H1 (cell line): ENCODE measurements at regions not wholly inside any gene's neighbourhood (a gene's known extent, or its start where the extent isn't known, plus 50 kb on each side); places are given as distances from the start of the nearest gene placed in this dataset.

Source experiments
- CTCF ChIA-PET: fragments of 300-600 bp; sonication (Branson Sonifier 250); formaldehyde crosslinking; loops from one replicate; lab custom pipeline; 2021; ENCODE audit not compliant: partially characterized antibody; lab: Charles Lee
- POLR2A ChIA-PET: fragments of 300-600 bp; sonication (Branson Sonifier 250); formaldehyde crosslinking; loops from one replicate; lab custom pipeline; 2021; ENCODE audit warnings: inconsistent platforms; ENCODE audit not compliant: partially characterized antibody; lab: Charles Lee
- DNase-seq, 2 experiments: peaks; one replicate each; pipeline versions ENCODE4 v3.0.0 to v3.0.0-alpha.2; 2010 to 2022; ENCODE audit warnings: low spot score in 2 of 2, low read depth in 1 of 2, mixed read lengths in 1 of 2
- FAIRE-seq: peaks from 2 replicates; lab custom pipeline; 2011; peaks lifted over from hg19 to GRCh38; lab: Jason Lieb, UNC
- H2AFZ ChIP-seq: 2 replicates; pipeline ENCODE4 v1.8.1; 2012; ENCODE audit warnings: low read length, inconsistent platforms
- H2AK5ac ChIP-seq: 2 replicates; pipeline ENCODE4 v1.6.1; 2013; ENCODE audit warnings: low read depth, low read length
- H2BK120ac ChIP-seq: replicated peaks from 2 replicates; pipeline ENCODE3; 2013; ENCODE audit warnings: low read depth, low read length, inconsistent platforms
- H2BK12ac ChIP-seq: 2 replicates; pipeline ENCODE4 v1.6.1; 2013; ENCODE audit warnings: low read depth, low read length
- H2BK15ac ChIP-seq: 2 replicates; pipeline ENCODE4 v1.6.1; 2013; ENCODE audit warnings: low read length
- H2BK20ac ChIP-seq: 2 replicates; pipeline ENCODE4 v1.6.1; 2013; ENCODE audit warnings: low read length
- H2BK5ac ChIP-seq: 2 replicates; pipeline ENCODE4 v1.6.1; 2013; ENCODE audit warnings: low read depth, low read length
- H3K14ac ChIP-seq: 2 replicates; pipeline ENCODE4 v1.6.1; 2013; ENCODE audit warnings: inconsistent platforms; ENCODE audit not compliant: insufficient read length
- H3K18ac ChIP-seq: 2 replicates; pipeline ENCODE4 v1.6.1; 2013; ENCODE audit warnings: low read length; ENCODE audit errors: extremely low read depth
- H3K23ac ChIP-seq: 2 replicates; pipeline ENCODE4 v1.6.1; 2013; ENCODE audit warnings: inconsistent platforms; ENCODE audit not compliant: insufficient read length
- H3K23me2 ChIP-seq: 2 replicates; pipeline ENCODE4 v1.6.1; 2013; ENCODE audit warnings: low read depth, low read length
- H3K27ac ChIP-seq: 2 replicates; pipeline ENCODE4 v1.6.1; 2011; ENCODE audit warnings: low read depth, low read length, inconsistent platforms
- H3K27me3 ChIP-seq, 4 experiments: replicated peaks in 1 of 4; 1 replicate in 1 of 4; 2 replicates in 3 of 4; pipeline versions ENCODE4 v1.6.1 to v1.8.1; 2011 to 2013; ENCODE audit warnings: low read length in 3 of 4, mild to moderate bottlenecking in 3 of 4, inconsistent platforms in 2 of 4, mixed read lengths in 2 of 4, moderate library complexity in 1 of 4; ENCODE audit not compliant: control insufficient read depth in 3 of 4, insufficient read depth in 3 of 4; ENCODE audit errors: extremely low read depth in 1 of 4
- H3K36me3 ChIP-seq, 4 experiments: 2 replicates each; pipeline versions ENCODE4 v1.6.1 to v1.8.1; 2011 to 2013; ENCODE audit warnings: mild to moderate bottlenecking in 4 of 4, low read length in 3 of 4, moderate library complexity in 2 of 4, control low read depth in 1 of 4, inconsistent platforms in 1 of 4; ENCODE audit not compliant: insufficient read depth in 4 of 4, control insufficient read depth in 2 of 4
- H3K4ac ChIP-seq: replicated peaks from 2 replicates; pipeline ENCODE3; 2013; ENCODE audit warnings: low read length, low read depth, mixed read lengths, inconsistent platforms; ENCODE audit not compliant: insufficient read length
- H3K4me1 ChIP-seq, 4 experiments: replicated peaks in 1 of 4; 1 replicate in 1 of 4; 2 replicates in 3 of 4; pipeline versions ENCODE4 v1.6.1 to v1.8.1; 2011 to 2013; ENCODE audit warnings: low read length in 3 of 4, inconsistent platforms in 2 of 4, mixed read lengths in 1 of 4; ENCODE audit not compliant: insufficient read depth in 4 of 4, control insufficient read depth in 3 of 4
- H3K4me2 ChIP-seq, 2 experiments: 2 replicates each; pipeline versions ENCODE4 v1.6.1 to v1.8.1; 2011 to 2013; ENCODE audit warnings: low read depth in 2 of 2, low read length in 2 of 2, control low read depth in 1 of 2, inconsistent platforms in 1 of 2, mild to moderate bottlenecking in 1 of 2; ENCODE audit not compliant: insufficient read depth in 1 of 2
- H3K4me3 ChIP-seq, 4 experiments: fragments of 200-600, 300-600 bp in 1 of 4; sonication (generic), shearing (Covaris generic), sonication (Bioruptor Twin) in 1 of 4; 2 replicates each; pipeline versions ENCODE4 v1.5.1 to v1.8.1; 2011 to 2016; ENCODE audit warnings: low read length in 4 of 4, low read depth in 3 of 4, control low read depth in 2 of 4, inconsistent platforms in 2 of 4, mild to moderate bottlenecking in 2 of 4, mixed read lengths in 1 of 4, moderate library complexity in 1 of 4; ENCODE audit not compliant: insufficient read depth in 2 of 4; ENCODE audit errors: extremely low read depth in 1 of 4
- H3K56ac ChIP-seq: replicated peaks from 2 replicates; pipeline ENCODE3; 2013; ENCODE audit warnings: low read depth, mild to moderate bottlenecking, mixed read lengths, low read length, inconsistent platforms; ENCODE audit not compliant: insufficient read length
- H3K79me1 ChIP-seq: 2 replicates; pipeline ENCODE4 v1.6.1; 2013; ENCODE audit warnings: low read depth, low read length, control low read depth
- H3K79me2 ChIP-seq, 2 experiments: 2 replicates each; pipeline versions ENCODE4 v1.6.1 to v1.8.1; 2012 to 2013; ENCODE audit warnings: low read length in 2 of 2, mild to moderate bottlenecking in 2 of 2, inconsistent platforms in 1 of 2; ENCODE audit not compliant: insufficient read depth in 2 of 2, control insufficient read depth in 1 of 2
- H3K9ac ChIP-seq, 4 experiments: replicated peaks in 1 of 4; 1 replicate in 1 of 4; 2 replicates in 3 of 4; pipeline versions ENCODE4 v1.6.1 to v1.8.1; 2011 to 2013; ENCODE audit warnings: low read depth in 3 of 4, low read length in 3 of 4, control low read depth in 2 of 4, mild to moderate bottlenecking in 2 of 4, moderate library complexity in 2 of 4, inconsistent platforms in 1 of 4; ENCODE audit errors: extremely low read depth in 1 of 4
- H3K9me3 ChIP-seq, 2 experiments: 2 replicates each; pipeline versions ENCODE4 v1.6.1 to v1.8.1; 2012 to 2013; ENCODE audit warnings: mild to moderate bottlenecking in 2 of 2, moderate library complexity in 2 of 2, control low read depth in 1 of 2, inconsistent platforms in 1 of 2, low read depth in 1 of 2, low read length in 1 of 2, mixed read lengths in 1 of 2; ENCODE audit not compliant: insufficient read depth in 2 of 2
- H4K20me1 ChIP-seq, 2 experiments: replicated peaks in 1 of 2; 2 replicates each; pipeline versions ENCODE3 to v1.8.1; 2011 to 2013; ENCODE audit warnings: inconsistent platforms in 2 of 2, low read length in 2 of 2, mild to moderate bottlenecking in 1 of 2; ENCODE audit not compliant: insufficient read depth in 2 of 2, control insufficient read depth in 1 of 2
- H4K5ac ChIP-seq: 2 replicates; pipeline ENCODE4 v1.6.1; 2013; ENCODE audit warnings: low read length, low read depth, mixed read lengths, inconsistent platforms; ENCODE audit not compliant: insufficient read length
- H4K8ac ChIP-seq: 2 replicates; pipeline ENCODE4 v1.8.0; 2013; ENCODE audit warnings: mild to moderate bottlenecking, moderate library complexity, low read length, inconsistent platforms; ENCODE audit not compliant: insufficient read depth; ENCODE audit errors: extremely low read depth
- H4K91ac ChIP-seq: replicated peaks from 2 replicates; pipeline ENCODE3; 2013; ENCODE audit warnings: low read length, mixed read lengths, inconsistent platforms; ENCODE audit not compliant: insufficient read length
- BACH1 ChIP-seq: IDR thresholded peaks from 2 replicates; pipeline ENCODE4 v1.6.1; 2012; ENCODE audit warnings: low read length, improper control_type of control experiment
- BCL11A ChIP-seq, 2 experiments: IDR thresholded peaks; one replicate each; pipeline ENCODE4 v1.6.1; 2011; ENCODE audit warnings: low read depth in 2 of 2, low read length in 2 of 2, mild to moderate bottlenecking in 2 of 2
- CHD2 ChIP-seq: IDR thresholded peaks from 2 replicates; pipeline ENCODE4 v1.6.1; 2012; ENCODE audit warnings: low read length, improper control_type of control experiment
- E2F6 ChIP-seq: IDR thresholded peaks from 2 replicates; pipeline ENCODE4 v1.6.1; 2012; ENCODE audit warnings: inconsistent platforms
- HDAC2 ChIP-seq, 2 experiments: fragments of 300-600 bp in 1 of 2; sonication (generic) in 1 of 2; IDR thresholded peaks; 2 replicates each; pipeline ENCODE4 v1.6.1; 2011 to 2012; ENCODE audit warnings: low read depth in 2 of 2, low read length in 2 of 2, mild to moderate bottlenecking in 2 of 2, moderate library complexity in 2 of 2, borderline replicate concordance in 1 of 2, inconsistent platforms in 1 of 2
- KDM4A ChIP-seq: IDR thresholded peaks from one replicate; pipeline ENCODE4 v1.7.1; 2012; ENCODE audit warnings: low read depth, mild to moderate bottlenecking, moderate library complexity, low read length, inconsistent platforms; ENCODE audit not compliant: severe bottlenecking
- POLR2AphosphoS5 ChIP-seq: IDR thresholded peaks from 2 replicates; pipeline ENCODE4 v1.6.1; 2011; ENCODE audit warnings: low read depth, low read length
- SUZ12 ChIP-seq: fragments of 200-600 bp; sonication (generic); IDR thresholded peaks from 2 replicates; pipeline ENCODE4 v1.6.1; 2012; ENCODE audit warnings: mild to moderate bottlenecking, inconsistent platforms, low read length, moderate library complexity, mixed read lengths
- TBP ChIP-seq: IDR thresholded peaks from 2 replicates; pipeline ENCODE4 v1.6.1; 2011; ENCODE audit warnings: low read depth, low read length, improper control_type of control experiment
- TEAD4 ChIP-seq: IDR thresholded peaks from 2 replicates; pipeline ENCODE4 v1.6.1; 2012; ENCODE audit warnings: low read depth, low read length, inconsistent platforms, mixed read lengths
- WGBS, 2 experiments: shearing (Covaris generic) in 1 of 2; methylation state at CpG; one replicate each; pipeline versions ENCODE4 v1.1.6 to v1.1.7; 2013 to 2015; ENCODE audit warnings: low lambda C conversion rate in 2 of 2, mixed read lengths in 2 of 2, inconsistent platforms in 1 of 2, low coverage in 1 of 2, missing lambda C conversion rate in 1 of 2; ENCODE audit not compliant: insufficient replicate concordance in 2 of 2, insufficient coverage in 1 of 2, insufficient read length in 1 of 2; ENCODE audit errors: extremely low coverage in 1 of 2, missing lambda C conversion rate in 1 of 2; 5-methylcytosine and 5-hydroxymethylcytosine counted together

GRCh38 chr2:153109793-153110192 lies 368.8 kb downstream of the RPRM start:
- Histone ChIP-seq H2BK15ac (no peak overlapping the region), H4K91ac (no peak overlapping the region), H3K4me3 (no peak overlapping the region)

More at GRCh38 chr2:153109793-153110192, 368.8 kb downstream of the RPRM start:
- no peaks in the 10 kb centered on the region for H4K20me1 ChIP-seq
- no peak overlapping the region for H2AFZ ChIP-seq
- no peak overlapping the region for H3K23ac ChIP-seq
- H3K14ac ChIP-seq = no peak overlapping the region
- H3K27me3 ChIP-seq = no peaks in the 10 kb centered on the region
- no peak overlapping the region for H2BK20ac ChIP-seq
- no peak overlapping the region for H4K8ac ChIP-seq
- WGBS, 2 experiments = 89% methylated on average over 3 of the region's 3 CpGs; no CpG with 5 or more reads in 1 of the 2 experiments
- no peak overlapping the region for H2BK120ac ChIP-seq
- H3K4me1 ChIP-seq = no peaks in the 10 kb centered on the region
- no peak overlapping the region for H3K27ac ChIP-seq
- H3K23me2 ChIP-seq = no peaks in the 10 kb centered on the region
- no peak for DNase-seq
- no peak overlapping the region for H2BK5ac ChIP-seq
- no peak overlapping the region for H3K18ac ChIP-seq
- H3K4me2 ChIP-seq = no peak overlapping the region
- no peaks in the 10 kb centered on the region for H3K79me2 ChIP-seq
- no peak overlapping the region for H4K5ac ChIP-seq
- FAIRE-seq = no peak
- H3K9ac ChIP-seq = no peak overlapping the region
- no peak overlapping the region for H3K56ac ChIP-seq
- H3K36me3 ChIP-seq = no peaks in the 10 kb centered on the region
- POLR2A ChIA-PET = no interaction called here
- no peak for TF ChIP-seq HDAC2 (IDR thresholded peaks at IDR 0.05; ENCODE audit: borderline replicate concordance in 1 of 2, low read depth in 2 of 2, low read length in 2 of 2)
- no peak for TF ChIP-seq TEAD4
- no peak for TF ChIP-seq TBP
- no peak for TF ChIP-seq KDM4A
- no peak for TF ChIP-seq E2F6
- TF ChIP-seq BACH1 = no peak
- TF ChIP-seq SUZ12 = no peak
- no peak for TF ChIP-seq BCL11A (IDR thresholded peaks at IDR 0.05; ENCODE audit: low read depth in 2 of 2, low read length in 2 of 2)
- TF ChIP-seq CHD2 = no peak
- TF ChIP-seq POLR2AphosphoS5 = no peak
- H2BK12ac ChIP-seq = no peak overlapping the region
- no peak overlapping the region for H2AK5ac ChIP-seq
- H3K9me3 ChIP-seq = no peaks in the 10 kb centered on the region
- CTCF ChIA-PET = interaction anchor here (1.2 kb wide), 1 partner anchor 10 kb away, joined by 3 read pairs; no protein-coding TSS in a partner anchor
- no peak overlapping the region for H3K4ac ChIP-seq
- no peaks in the 10 kb centered on the region for H3K79me1 ChIP-seq
